HG02973 (cell line): ENCODE measurements at regions not wholly inside any gene's neighbourhood (a gene's known extent, or its start where the extent isn't known, plus 50 kb on each side); places are given as distances from the start of the nearest gene placed in this dataset.

Source experiments
- ATAC-seq: cut with Tn5 transposase; IDR thresholded peaks from one replicate; pipeline ENCODE4 v1.9.1; 2021; ENCODE audit warnings: moderate library complexity; ENCODE audit not compliant: unreplicated experiment

GRCh38 chr6:126603410-126603809, 263.5 kb downstream of the CENPW start:
- no peak for ATAC-seq

GRCh38 chr6:126605089-126605488, 265.2 kb downstream of the CENPW start:
- no peak for ATAC-seq

- ATAC-seq, result no peak
These were observed 267.4 kb downstream of the CENPW start for GRCh38 chr6:126607289-126607688.

GRCh38 chr6:126608681-126609080, 268.8 kb downstream of the CENPW start:
- ATAC-seq, result no peak

GRCh38 chr6:126614642-126615504, 275.0 kb downstream of the CENPW start:
- no peak for ATAC-seq

- ATAC-seq, result no peak
These were observed 277.0 kb downstream of the CENPW start for GRCh38 chr6:126616866-126617265.

- no peak for ATAC-seq
These were observed 278.9 kb downstream of the CENPW start for GRCh38 chr6:126618639-126619343.

GRCh38 chr6:126620719-126621118, 280.8 kb downstream of the CENPW start:
- ATAC-seq, result no peak

GRCh38 chr6:126625019-126625418, 285.1 kb downstream of the CENPW start:
- ATAC-seq, result no peak

- ATAC-seq, result no peak
These were observed 288.2 kb downstream of the CENPW start for GRCh38 chr6:126628125-126628524.

- ATAC-seq, result no peak
These were observed 291.4 kb downstream of the CENPW start for GRCh38 chr6:126631363-126631762.

GRCh38 chr6:126632271-126632670, 292.4 kb downstream of the CENPW start:
- no peak for ATAC-seq

- no peak for ATAC-seq
These were observed 293.5 kb downstream of the CENPW start for GRCh38 chr6:126633373-126633772.

- no peak for ATAC-seq
These were observed 300.4 kb downstream of the CENPW start for GRCh38 chr6:126640356-126640755.

GRCh38 chr6:126640921-126641320, 301.0 kb downstream of the CENPW start:
- no peak for ATAC-seq

GRCh38 chr6:126641641-126642040, 301.7 kb downstream of the CENPW start:
- no peak for ATAC-seq

GRCh38 chr6:126643352-126643751, 303.4 kb downstream of the CENPW start:
- no peak for ATAC-seq

GRCh38 chr6:126650931-126651330, 311.0 kb downstream of the CENPW start:
- ATAC-seq, result no peak

- ATAC-seq, result no peak
These were observed 317.8 kb downstream of the CENPW start for GRCh38 chr6:126657561-126658175.

GRCh38 chr6:126660376-126660775, 320.5 kb downstream of the CENPW start:
- no peak for ATAC-seq

- ATAC-seq, result no peak
These were observed 321.7 kb downstream of the CENPW start for GRCh38 chr6:126661646-126662045.

GRCh38 chr6:126662966-126663365, 323.1 kb downstream of the CENPW start:
- no peak for ATAC-seq
